Loucy (cell line): ENCODE measurements at regions not wholly inside any gene's neighbourhood (a gene's known extent, or its start where the extent isn't known, plus 50 kb on each side); places are given as distances from the start of the nearest gene placed in this dataset.
"Not testable (repeated sequence)": the region's sequence is repeated elsewhere in the genome, so short reads cannot be mapped to it uniquely, and the experiment has no call there.

Experiments
- H2AFZ ChIP-seq: fragments of 200-600 bp; sonication (generic); 2 replicates; pipeline ENCODE4 v1.6.0; 2016; ENCODE audit warnings: antibody characterized with exemption, mild to moderate bottlenecking, low read length, moderate library complexity
- H3F3A ChIP-seq: fragments of 200-600 bp; 2 replicates; pipeline ENCODE4 v1.6.0; 2016; ENCODE audit warnings: antibody characterized with exemption, low read depth, mild to moderate bottlenecking
- H3K27me3 ChIP-seq: fragments of 200-600 bp; sonication (generic); 2 replicates; pipeline ENCODE4 v1.6.1; 2014; ENCODE audit warnings: low read length, mild to moderate bottlenecking; ENCODE audit not compliant: insufficient read depth, poor library complexity, severe bottlenecking
- H3K36me3 ChIP-seq: fragments of 200-600 bp; sonication (generic); 2 replicates; pipeline ENCODE4 v1.6.1; 2016; ENCODE audit warnings: low read length; ENCODE audit not compliant: insufficient read depth
- H3K4me1 ChIP-seq: fragments of 200-600 bp; sonication (generic); 2 replicates; pipeline ENCODE4 v1.5.1; 2014; ENCODE audit warnings: low read length, mild to moderate bottlenecking; ENCODE audit not compliant: insufficient read depth, poor library complexity, severe bottlenecking
- H3K4me2 ChIP-seq: fragments of 200-600 bp; sonication (generic); 2 replicates; pipeline ENCODE4 v1.6.0; 2014; ENCODE audit warnings: antibody characterized with exemption, low read length, low read depth, mild to moderate bottlenecking; ENCODE audit not compliant: poor library complexity, severe bottlenecking
- H3K4me3 ChIP-seq: fragments of 200-600 bp; sonication (generic); 2 replicates; pipeline ENCODE4 v1.5.1; 2014; ENCODE audit warnings: low read length, mild to moderate bottlenecking, mixed read lengths; ENCODE audit not compliant: poor library complexity, severe bottlenecking
- H3K79me2 ChIP-seq: fragments of 200-600 bp; sonication (generic); 2 replicates; pipeline ENCODE4 v1.6.1; 2014; ENCODE audit warnings: low read length; ENCODE audit not compliant: insufficient read depth
- H3K9ac ChIP-seq: fragments of 200-600 bp; sonication (generic); 2 replicates; pipeline ENCODE4 v1.6.0; 2014; ENCODE audit warnings: mild to moderate bottlenecking, low read depth, low read length, moderate library complexity; ENCODE audit not compliant: poor library complexity, severe bottlenecking
- H3K9me2 ChIP-seq: fragments of 200-600 bp; sonication (generic); replicated peaks from 2 replicates; pipeline ENCODE4 v1.6.1; 2016; ENCODE audit warnings: low read depth, low read length, mixed read lengths
- H3K9me3 ChIP-seq: fragments of 200-600 bp; sonication (generic); 2 replicates; pipeline ENCODE4 v1.6.1; 2014; ENCODE audit warnings: mild to moderate bottlenecking, antibody characterized with exemption, low read length, low read depth; ENCODE audit not compliant: insufficient read depth
- H4K20me1 ChIP-seq: fragments of 200-600 bp; sonication (generic); 2 replicates; pipeline ENCODE4 v1.6.0; 2014; ENCODE audit warnings: antibody characterized with exemption, low read length, mild to moderate bottlenecking; ENCODE audit not compliant: insufficient read depth, poor library complexity, severe bottlenecking
- EZH2phosphoT487 ChIP-seq: fragments of 200-600 bp; IDR thresholded peaks from 2 replicates; pipeline ENCODE4 v1.6.1; 2018; ENCODE audit warnings: antibody characterized with exemption, mild to moderate bottlenecking, moderate library complexity, borderline replicate concordance
- TF ChIP-seq, protein P1 (sequence below): fragments of 200-600 bp; sonication (generic); conservative IDR thresholded peaks from 2 replicates; pipeline ENCODE4 v1.5.1; 2014; ENCODE audit warnings: mild to moderate bottlenecking, antibody characterized with exemption, low read length

DNA sequence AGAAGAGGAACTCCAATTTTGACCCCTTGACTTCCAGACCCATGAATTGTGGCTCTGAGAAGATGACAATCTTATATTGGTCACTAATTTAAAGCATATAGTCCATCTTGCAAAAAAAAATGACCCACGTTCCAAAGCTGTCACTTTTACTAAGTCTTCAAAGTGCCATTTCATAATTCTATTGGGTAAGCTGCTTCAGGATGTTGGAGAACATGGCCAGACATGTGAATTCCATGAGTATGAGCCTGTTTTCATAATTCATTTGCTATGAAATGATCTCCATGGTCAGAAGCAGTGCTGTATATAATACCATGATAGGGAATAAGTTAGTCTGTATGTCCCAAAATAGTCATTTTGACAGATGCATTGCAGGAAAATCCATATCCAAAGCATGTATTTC, 1787.3 kb downstream of the SLITRK5 start:
- H4K20me1 ChIP-seq: no peaks in the 10 kb centered on the region

GRCh38 chr13:89460895-89461294, 1789.7 kb downstream of the SLITRK5 start:
- not testable (repeated sequence) for H3K36me3 ChIP-seq, H3K4me2 ChIP-seq, H4K20me1 ChIP-seq, H3K9me2 ChIP-seq, H3K9me3 ChIP-seq, H3K9ac ChIP-seq, H3K4me3 ChIP-seq, H3F3A ChIP-seq, H2AFZ ChIP-seq, H3K79me2 ChIP-seq, H3K27me3 ChIP-seq, H3K4me1 ChIP-seq

More for the DNA sequence above, 1787.3 kb downstream of the SLITRK5 start:
- Histone ChIP-seq H3K36me3 (no peaks in the 10 kb centered on the region), H3K9me3 (no peaks in the 10 kb centered on the region), H3K9me2 (no peaks in the 10 kb centered on the region), H3K4me2 (no peak overlapping the region), H3F3A (no peaks in the 10 kb centered on the region), H3K79me2 (no peaks in the 10 kb centered on the region), H3K4me3 (no peak overlapping the region), H3K4me1 (no peaks in the 10 kb centered on the region), H3K27me3 (no peaks in the 10 kb centered on the region), H2AFZ (no peak overlapping the region), H3K9ac (no peak overlapping the region)
- no peak for TF ChIP-seq EZH2phosphoT487
- TF ChIP-seq, protein P1, sequence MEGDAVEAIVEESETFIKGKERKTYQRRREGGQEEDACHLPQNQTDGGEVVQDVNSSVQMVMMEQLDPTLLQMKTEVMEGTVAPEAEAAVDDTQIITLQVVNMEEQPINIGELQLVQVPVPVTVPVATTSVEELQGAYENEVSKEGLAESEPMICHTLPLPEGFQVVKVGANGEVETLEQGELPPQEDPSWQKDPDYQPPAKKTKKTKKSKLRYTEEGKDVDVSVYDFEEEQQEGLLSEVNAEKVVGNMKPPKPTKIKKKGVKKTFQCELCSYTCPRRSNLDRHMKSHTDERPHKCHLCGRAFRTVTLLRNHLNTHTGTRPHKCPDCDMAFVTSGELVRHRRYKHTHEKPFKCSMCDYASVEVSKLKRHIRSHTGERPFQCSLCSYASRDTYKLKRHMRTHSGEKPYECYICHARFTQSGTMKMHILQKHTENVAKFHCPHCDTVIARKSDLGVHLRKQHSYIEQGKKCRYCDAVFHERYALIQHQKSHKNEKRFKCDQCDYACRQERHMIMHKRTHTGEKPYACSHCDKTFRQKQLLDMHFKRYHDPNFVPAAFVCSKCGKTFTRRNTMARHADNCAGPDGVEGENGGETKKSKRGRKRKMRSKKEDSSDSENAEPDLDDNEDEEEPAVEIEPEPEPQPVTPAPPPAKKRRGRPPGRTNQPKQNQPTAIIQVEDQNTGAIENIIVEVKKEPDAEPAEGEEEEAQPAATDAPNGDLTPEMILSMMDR: no peak

DNA sequence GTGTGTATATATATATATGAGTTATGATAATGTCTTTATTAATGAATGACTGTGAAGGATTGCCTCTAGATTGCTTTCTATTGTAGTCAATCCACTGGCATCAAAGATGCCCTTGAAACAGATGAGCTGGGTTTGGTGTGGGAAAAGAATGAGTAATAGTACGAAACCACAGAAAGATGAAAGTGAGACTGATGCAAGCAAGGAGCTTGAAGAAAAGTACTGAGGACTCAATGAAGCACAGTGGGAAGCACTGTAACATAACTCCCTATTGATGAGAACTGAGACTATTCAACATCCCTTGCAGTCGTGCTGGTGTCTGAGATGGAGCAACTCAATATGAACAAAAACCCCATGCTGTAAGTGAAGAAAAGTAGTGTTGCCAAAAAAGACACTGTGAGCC, 1794.2 kb downstream of the SLITRK5 start:
- Histone ChIP-seq H3K9ac (no peak overlapping the region), H3K27me3 (no peaks in the 10 kb centered on the region), H3K4me2 (no peak overlapping the region), H3K9me3 (no peaks in the 10 kb centered on the region), H3K4me3 (no peak overlapping the region), H4K20me1 (no peaks in the 10 kb centered on the region), H2AFZ (no peak overlapping the region), H3K9me2 (no peaks in the 10 kb centered on the region), H3K36me3 (no peaks in the 10 kb centered on the region), H3F3A (no peaks in the 10 kb centered on the region), H3K4me1 (no peaks in the 10 kb centered on the region), H3K79me2 (no peaks in the 10 kb centered on the region)
- TF ChIP-seq, protein P1: no peak
- TF ChIP-seq EZH2phosphoT487: no peak

GRCh38 chr13:89468081-89468480, 1796.9 kb downstream of the SLITRK5 start:
- no peaks in the 10 kb centered on the region for H3K79me2 ChIP-seq

More at GRCh38 chr13:89468081-89468480, 1796.9 kb downstream of the SLITRK5 start:
- H3K36me3 ChIP-seq: no peaks in the 10 kb centered on the region
- no peak overlapping the region for H3K9ac ChIP-seq
- TF ChIP-seq EZH2phosphoT487: no peak
- TF ChIP-seq, protein P1: no peak
- no peaks in the 10 kb centered on the region for H3F3A ChIP-seq
- H3K4me1 ChIP-seq: no peaks in the 10 kb centered on the region
- H3K27me3 ChIP-seq: no peaks in the 10 kb centered on the region
- H3K4me2 ChIP-seq: no peak overlapping the region
- no peaks in the 10 kb centered on the region for H3K9me3 ChIP-seq
- no peak overlapping the region for H3K4me3 ChIP-seq
- H3K9me2 ChIP-seq: no peaks in the 10 kb centered on the region
- H4K20me1 ChIP-seq: no peaks in the 10 kb centered on the region
- H2AFZ ChIP-seq: no peak overlapping the region
